ENCODE measurements at regions not wholly inside any gene's neighbourhood (a gene's known extent, or its start where the extent isn't known, plus 50 kb on each side); places are given as distances from the start of the nearest gene placed in this dataset.

- peak; percentile 88 for TF ChIP-seq CTCF (IDR thresholded peaks at IDR 0.05; ENCODE audit: low read depth, low read length)
- H3K4me3 ChIP-seq (ENCODE audit: low read depth, low read length): no peak overlapping the region
- in situ Hi-C loops (cut with HindIII; ENCODE audit: low sequenced_read_pairs): no loop called here
- DNase-seq (ENCODE audit: low read depth, low spot score): peak; percentile 71
These were observed 276.3 kb upstream of the FAR2 start for GRCh38 chr12:28872654-28873268.

GRCh38 chr12:28874758-28875157, 274.3 kb upstream of the FAR2 start:
- no peak overlapping the region for H3K4me3 ChIP-seq (ENCODE audit: low read depth, low read length)
- DNase-seq (ENCODE audit: low read depth, low spot score): no peak
- TF ChIP-seq CTCF (IDR thresholded peaks at IDR 0.05; ENCODE audit: low read depth, low read length): no peak
- in situ Hi-C loops (cut with HindIII; ENCODE audit: low sequenced_read_pairs): no loop called here

GRCh38 chr12:28876196-28876798, 272.8 kb upstream of the FAR2 start:
- no peak for DNase-seq (ENCODE audit: low read depth, low spot score)
- H3K4me3 ChIP-seq (ENCODE audit: low read depth, low read length): no peak overlapping the region
- TF ChIP-seq CTCF (IDR thresholded peaks at IDR 0.05; ENCODE audit: low read depth, low read length): no peak
- in situ Hi-C loops (cut with HindIII; ENCODE audit: low sequenced_read_pairs): no loop called here

GRCh38 chr12:28877854-28878253, 271.2 kb upstream of the FAR2 start:
- DNase-seq (ENCODE audit: low read depth, low spot score): no peak
- TF ChIP-seq CTCF (IDR thresholded peaks at IDR 0.05; ENCODE audit: low read depth, low read length): no peak
- in situ Hi-C loops (cut with HindIII; ENCODE audit: low sequenced_read_pairs): no loop called here
- H3K4me3 ChIP-seq (ENCODE audit: low read depth, low read length): no peak overlapping the region

- TF ChIP-seq CTCF (IDR thresholded peaks at IDR 0.05; ENCODE audit: low read depth, low read length): no peak
- no peak overlapping the region for H3K4me3 ChIP-seq (ENCODE audit: low read depth, low read length)
- in situ Hi-C loops (cut with HindIII; ENCODE audit: low sequenced_read_pairs): no loop called here
- no peak for DNase-seq (ENCODE audit: low read depth, low spot score)
These were observed 270.4 kb upstream of the FAR2 start for GRCh38 chr12:28878629-28879028.

- no peak overlapping the region for H3K4me3 ChIP-seq (ENCODE audit: low read depth, low read length)
- TF ChIP-seq CTCF (IDR thresholded peaks at IDR 0.05; ENCODE audit: low read depth, low read length): no peak
- DNase-seq (ENCODE audit: low read depth, low spot score): no peak
- in situ Hi-C loops (cut with HindIII; ENCODE audit: low sequenced_read_pairs): no loop called here
These were observed 269.7 kb upstream of the FAR2 start for GRCh38 chr12:28879379-28879778.
